Stomach smooth muscle (tissue), 2 donors: ENCODE measurements at regions not wholly inside any gene's neighbourhood (a gene's known extent, or its start where the extent isn't known, plus 50 kb on each side); places are given as distances from the start of the nearest gene placed in this dataset.

Experiments
- H3K27ac ChIP-seq: one replicate; pipeline ENCODE4 v1.7.0; 2013; ENCODE audit warnings: mild to moderate bottlenecking, low read length, inconsistent platforms
- H3K27me3 ChIP-seq, 2 donors: one replicate each; pipeline ENCODE4 v1.7.0; 2013; ENCODE audit warnings: low read length in 2 of 2; ENCODE audit not compliant: insufficient read depth in 2 of 2, control insufficient read depth in 1 of 2
- H3K36me3 ChIP-seq, 2 donors: one replicate each; pipeline ENCODE4 v1.7.0; 2013; ENCODE audit warnings: low read length in 2 of 2; ENCODE audit not compliant: control insufficient read depth in 2 of 2, insufficient read depth in 2 of 2
- H3K4me1 ChIP-seq: one replicate; pipeline ENCODE4 v1.7.0; 2013; ENCODE audit warnings: low read length; ENCODE audit not compliant: control insufficient read depth, insufficient read depth
- H3K4me3 ChIP-seq, 2 donors: one replicate each; pipeline ENCODE4 v1.7.0; 2013; ENCODE audit warnings: low read length in 2 of 2
- H3K9ac ChIP-seq, 2 donors: one replicate each; pipeline ENCODE4 v1.7.0; 2013; ENCODE audit warnings: low read length in 2 of 2, mild to moderate bottlenecking in 1 of 2
- H3K9me3 ChIP-seq, 2 donors: one replicate each; pipeline ENCODE4 v1.7.0; 2013; ENCODE audit warnings: low read length in 2 of 2; ENCODE audit not compliant: control insufficient read depth in 2 of 2
- donor health status: healthy.
- donor health status: Pancreatic carcinoma.

DNA sequence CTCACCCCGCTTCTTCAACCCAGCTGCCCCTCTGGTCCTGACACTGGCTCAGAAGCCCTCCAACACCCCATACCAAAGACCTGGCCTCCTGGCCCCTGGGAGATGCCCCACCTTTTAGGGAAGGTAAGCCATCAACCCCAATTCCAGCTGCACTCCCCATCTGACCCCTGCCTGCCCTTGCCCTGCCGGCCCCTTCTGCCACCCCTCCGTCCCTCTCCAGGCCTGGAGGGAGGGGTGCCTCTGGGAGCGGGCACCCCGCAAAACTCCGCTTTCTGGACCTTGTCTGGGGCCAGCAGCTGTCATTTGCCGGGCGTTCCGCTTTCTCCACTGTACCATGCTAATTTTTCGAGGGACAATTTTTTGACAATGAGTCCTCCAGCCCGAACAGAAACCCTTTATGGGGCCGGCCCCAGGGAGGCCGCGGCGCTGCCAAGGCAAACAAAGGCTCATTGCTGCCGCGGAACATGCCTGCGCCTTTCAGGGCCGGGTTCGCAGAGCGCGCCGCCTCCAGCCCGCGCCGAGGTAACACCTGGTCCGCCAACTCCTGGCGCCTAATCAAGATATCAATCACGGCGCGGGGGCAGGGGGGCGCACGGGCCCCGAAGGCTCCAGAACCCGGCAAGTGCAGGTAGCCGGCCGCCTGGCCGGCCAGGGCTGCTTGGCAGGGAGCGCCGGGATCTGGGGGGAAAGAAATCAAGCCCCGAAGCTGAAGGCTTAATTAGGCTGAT is 96.0 kb downstream of the INHBB start:
- H3K9ac ChIP-seq, result no peak overlapping the region

DNA sequence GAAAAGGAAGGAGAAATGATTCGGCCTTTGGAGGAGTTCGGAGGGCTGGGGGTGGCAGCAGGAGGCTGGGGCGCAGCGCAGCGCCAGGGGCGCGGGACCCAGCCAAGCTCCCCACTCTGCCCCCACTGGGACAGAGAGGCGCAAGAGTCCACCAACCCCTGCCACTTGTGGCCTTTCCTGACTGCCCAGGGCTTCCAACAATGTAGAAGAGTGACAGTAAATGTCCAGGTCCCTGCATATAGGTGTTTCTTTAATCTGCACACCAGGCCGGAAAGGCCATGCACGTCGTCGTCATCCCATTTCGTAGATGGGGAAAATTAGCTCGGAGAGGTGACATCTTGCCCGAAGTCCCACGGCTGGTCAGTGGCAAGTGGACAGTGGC is 96.6 kb downstream of the INHBB start:
- Histone ChIP-seq H3K9ac (no peak overlapping the region), H3K4me1 (peaks cover 14% of the 10 kb centered on the region), H3K36me3 (no peaks in the 10 kb centered on the region), H3K27me3 (peaks cover 27 to 39% of the 10 kb centered on the region in 2 donors), H3K27ac (no peak overlapping the region), H3K4me3 (peak overlapping the region; percentile 8 to 35), H3K9me3 (no peaks in the 10 kb centered on the region)

More for the DNA sequence above, 96.0 kb downstream of the INHBB start:
- Histone ChIP-seq H3K27ac (no peak overlapping the region), H3K36me3 (no peaks in the 10 kb centered on the region), H3K4me1 (peaks cover 14% of the 10 kb centered on the region), H3K27me3 (peaks cover 28 to 39% of the 10 kb centered on the region in 2 donors), H3K4me3 (peak overlapping the region in 1 of 2 donors; percentile 35), H3K9me3 (no peaks in the 10 kb centered on the region)

DNA sequence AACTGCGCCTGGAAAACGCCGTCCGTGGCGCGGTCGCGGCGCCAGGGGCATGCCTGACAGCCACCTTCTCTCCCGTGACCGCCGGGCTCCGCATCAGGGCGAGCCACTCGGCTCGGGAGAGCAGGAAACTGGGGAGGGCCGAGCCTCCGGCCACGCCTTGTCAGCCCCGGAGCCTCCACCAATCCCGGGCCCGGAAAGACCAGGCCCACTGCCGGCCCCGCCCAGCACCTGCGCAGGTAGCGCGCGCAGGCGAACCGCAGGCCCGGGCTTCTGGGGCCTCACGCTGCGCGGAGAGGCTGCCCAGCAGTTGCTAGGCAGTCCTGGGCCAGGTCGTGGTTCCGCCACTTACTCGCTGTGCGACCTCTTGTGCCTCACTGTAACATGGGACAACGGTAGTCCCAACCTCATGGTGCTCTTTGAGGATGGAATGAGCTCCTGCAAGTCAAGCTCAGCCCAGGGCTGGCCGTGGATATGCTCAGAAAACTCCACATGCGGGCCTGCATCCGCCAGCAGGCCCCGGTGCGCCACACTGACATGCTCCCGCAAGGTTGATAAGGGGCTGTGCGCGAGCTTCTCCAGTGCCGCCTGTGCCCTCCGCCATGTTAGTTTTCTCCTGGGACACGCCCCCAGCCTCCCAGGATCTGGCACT is 97.1 kb downstream of the INHBB start:
- no peaks in the 10 kb centered on the region for H3K9me3 ChIP-seq
- H3K9ac ChIP-seq, result no peak overlapping the region
- H3K27ac ChIP-seq, result no peak overlapping the region
- H3K36me3 ChIP-seq, result no peaks in the 10 kb centered on the region
- peaks cover 25 to 39% of the 10 kb centered on the region in 2 donors for H3K27me3 ChIP-seq
- peak overlapping the region; percentile 8 to 35 for H3K4me3 ChIP-seq
- peaks cover 14% of the 10 kb centered on the region for H3K4me1 ChIP-seq

DNA sequence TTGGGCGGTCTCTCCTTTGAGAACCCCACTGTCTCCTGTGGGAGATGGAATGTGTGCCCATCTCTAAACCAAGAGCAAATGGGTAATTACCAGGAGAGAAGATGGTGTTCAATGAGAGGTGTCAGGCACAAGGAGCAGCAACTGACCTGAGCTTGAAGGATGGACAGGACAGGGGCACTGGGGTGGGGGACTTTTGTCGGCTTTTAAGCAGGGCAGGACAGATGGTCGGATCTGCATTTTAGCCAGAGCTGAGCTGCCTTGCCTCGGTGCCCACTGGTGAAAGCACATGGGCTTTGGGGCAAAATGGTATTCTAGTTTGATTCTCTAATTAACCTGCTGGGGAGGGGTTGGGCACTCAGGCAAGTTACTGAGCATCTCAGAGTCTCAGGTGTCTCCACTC is 98.0 kb downstream of the INHBB start:
- Histone ChIP-seq H3K9me3 (no peaks in the 10 kb centered on the region), H3K9ac (no peak overlapping the region), H3K27me3 (peaks cover 23 to 39% of the 10 kb centered on the region in 2 donors), H3K4me3 (no peak overlapping the region), H3K36me3 (no peaks in the 10 kb centered on the region), H3K4me1 (peaks cover 14% of the 10 kb centered on the region), H3K27ac (no peak overlapping the region)

DNA sequence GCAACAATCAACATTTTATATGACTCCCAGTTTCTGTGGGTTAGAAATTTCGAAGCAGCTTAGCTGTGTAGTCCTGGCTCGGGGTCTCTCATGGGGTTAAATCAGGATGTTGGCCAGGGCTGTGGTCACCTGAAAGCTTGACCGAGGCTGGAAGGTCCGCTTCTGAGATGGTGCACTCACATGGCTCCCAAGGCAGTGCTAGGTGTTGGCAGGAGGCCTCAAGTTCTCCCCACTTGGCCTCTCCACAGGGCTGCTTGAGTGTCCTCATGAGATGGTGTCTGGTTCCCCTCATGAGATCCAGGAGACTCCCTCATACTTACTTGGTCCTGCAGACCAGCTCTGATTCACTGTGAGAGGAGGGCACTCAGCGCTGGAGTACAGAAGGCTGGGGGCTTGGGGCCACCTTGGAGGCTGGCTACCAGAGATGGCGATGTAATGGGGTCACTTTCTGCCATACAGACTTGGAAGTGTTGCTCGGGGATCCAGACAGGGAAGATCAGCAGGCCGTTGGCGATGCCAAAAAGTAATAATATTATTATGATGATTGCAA is 98.8 kb downstream of the INHBB start:
- Histone ChIP-seq H3K27ac (no peak overlapping the region), H3K27me3 (peaks cover 23 to 37% of the 10 kb centered on the region in 2 donors), H3K4me3 (no peak overlapping the region), H3K9me3 (no peaks in the 10 kb centered on the region), H3K36me3 (no peaks in the 10 kb centered on the region), H3K4me1 (peaks cover 14% of the 10 kb centered on the region), H3K9ac (no peak overlapping the region)

DNA sequence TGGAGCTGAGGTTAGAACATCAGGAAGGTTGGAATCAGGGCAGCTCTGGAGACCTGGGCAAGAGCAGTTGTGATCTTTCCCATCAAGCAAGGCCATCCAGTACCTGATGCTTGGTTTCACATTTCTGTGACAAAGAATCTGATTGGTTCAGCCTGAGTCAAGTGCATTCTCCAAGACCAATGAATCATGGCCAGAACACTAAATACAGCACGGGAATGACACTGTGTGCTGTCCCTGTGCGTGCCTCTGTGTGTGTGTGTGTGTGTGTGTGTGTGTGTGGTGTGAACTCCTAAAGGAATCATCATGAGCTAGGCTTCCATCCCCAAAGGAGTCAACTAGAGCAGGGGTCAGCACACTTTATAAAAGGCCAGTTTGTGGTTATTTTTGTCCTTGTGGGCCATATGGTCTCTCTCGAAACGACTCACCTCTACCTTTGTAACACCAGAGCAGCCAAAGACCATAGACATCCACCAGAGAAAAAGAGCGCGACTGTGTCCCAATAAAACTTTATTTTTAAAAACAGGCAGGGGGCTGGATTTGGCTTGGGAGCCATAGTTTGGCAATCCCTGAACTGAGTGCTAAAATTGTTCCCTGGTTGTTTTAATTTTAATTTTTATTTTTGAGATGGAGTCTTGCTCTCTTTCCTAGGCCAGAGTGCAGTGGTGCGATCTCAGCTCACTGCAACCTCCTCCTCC is 99.7 kb downstream of the INHBB start:
- no peak overlapping the region for H3K4me3 ChIP-seq
- no peak overlapping the region for H3K9ac ChIP-seq
- H3K27me3 ChIP-seq, result peaks cover 19 to 30% of the 10 kb centered on the region in 2 donors
- H3K36me3 ChIP-seq, result no peaks in the 10 kb centered on the region
- H3K9me3 ChIP-seq, result no peaks in the 10 kb centered on the region
- H3K27ac ChIP-seq, result no peak overlapping the region
- peaks cover 14% of the 10 kb centered on the region for H3K4me1 ChIP-seq

DNA sequence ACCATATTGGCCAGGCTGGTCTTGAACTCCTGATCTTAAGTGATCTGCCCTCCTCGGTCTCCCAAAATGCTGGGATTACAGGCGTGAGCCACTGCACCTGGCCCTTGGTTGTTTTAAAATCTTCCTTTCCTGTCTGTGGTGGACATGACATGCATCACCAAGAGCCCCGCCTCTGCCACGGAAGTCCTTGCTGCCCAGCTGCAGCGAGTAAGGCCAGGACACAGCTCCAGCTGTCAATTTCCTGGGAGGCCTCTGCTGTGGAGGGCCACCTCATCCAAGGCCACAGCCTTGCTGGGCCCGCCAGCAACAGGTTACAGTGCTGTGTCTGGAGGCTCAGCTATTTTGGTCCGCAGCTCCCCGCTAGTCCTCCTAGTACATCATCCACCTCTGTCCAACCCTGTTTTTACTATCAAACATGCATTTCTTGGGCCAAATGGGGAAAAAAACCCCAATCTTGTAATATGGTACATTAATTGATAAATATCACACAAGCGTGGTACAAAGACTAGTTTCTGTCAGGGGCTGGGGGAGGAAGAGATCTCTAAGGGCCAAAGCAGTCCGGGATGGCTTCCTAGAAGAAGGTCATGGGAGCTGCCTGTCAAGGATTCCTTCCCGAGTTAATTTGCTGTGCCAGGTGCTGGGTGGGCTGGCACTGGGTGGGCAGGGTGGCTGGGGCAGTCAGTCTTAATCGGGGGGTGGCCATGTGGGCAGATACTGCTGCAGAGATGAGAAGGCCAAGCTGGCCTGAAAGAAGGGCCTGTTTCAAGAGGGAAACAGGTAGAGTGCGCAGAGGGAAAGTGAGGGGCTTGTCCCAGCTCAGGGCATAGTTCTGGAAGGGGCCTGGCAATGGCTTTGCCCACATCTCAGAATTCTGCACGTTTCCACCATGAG is 100.5 kb downstream of the INHBB start:
- Histone ChIP-seq H3K27me3 (peaks cover 13 to 25% of the 10 kb centered on the region in 2 donors), H3K9ac (no peak overlapping the region), H3K4me1 (peaks cover 14% of the 10 kb centered on the region), H3K4me3 (no peak overlapping the region), H3K9me3 (no peaks in the 10 kb centered on the region), H3K36me3 (no peaks in the 10 kb centered on the region), H3K27ac (no peak overlapping the region)

DNA sequence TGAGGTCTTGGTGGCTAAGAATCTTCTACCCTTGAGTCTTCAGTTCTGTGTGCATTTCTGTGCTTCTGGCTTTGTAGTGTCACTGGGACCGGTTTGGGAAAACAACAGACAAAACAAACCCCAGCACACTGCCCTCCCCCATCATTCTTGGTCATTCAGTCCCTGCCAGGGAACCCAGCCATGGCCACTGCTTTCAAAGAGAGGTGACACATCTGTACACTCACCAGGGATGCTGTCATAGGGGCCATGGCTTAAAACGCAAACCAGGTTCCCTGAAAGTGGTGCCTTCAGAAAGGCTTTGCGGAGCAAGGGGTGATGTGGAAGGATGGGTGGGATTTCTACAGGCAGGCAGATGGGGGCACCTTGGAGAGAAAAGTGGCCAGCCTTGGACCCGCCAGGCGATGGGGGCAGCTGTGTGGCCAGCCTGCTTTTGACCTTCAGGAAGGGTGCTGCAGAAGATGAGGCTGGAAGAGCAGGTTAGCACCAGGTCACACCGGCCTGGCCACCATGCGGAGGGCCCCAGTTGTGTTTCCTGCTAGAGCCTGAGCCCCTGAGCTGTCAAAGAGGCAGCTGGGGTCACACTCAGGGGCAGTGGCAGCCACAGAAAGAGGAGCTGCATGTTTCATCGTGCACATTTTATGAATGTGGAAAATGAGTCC is 101.3 kb downstream of the INHBB start:
- Histone ChIP-seq H3K9me3 (no peaks in the 10 kb centered on the region), H3K27me3 (peaks cover 13 to 19% of the 10 kb centered on the region in 2 donors), H3K4me1 (peaks cover 9% of the 10 kb centered on the region), H3K36me3 (no peaks in the 10 kb centered on the region), H3K27ac (no peak overlapping the region), H3K9ac (no peak overlapping the region), H3K4me3 (no peak overlapping the region)

DNA sequence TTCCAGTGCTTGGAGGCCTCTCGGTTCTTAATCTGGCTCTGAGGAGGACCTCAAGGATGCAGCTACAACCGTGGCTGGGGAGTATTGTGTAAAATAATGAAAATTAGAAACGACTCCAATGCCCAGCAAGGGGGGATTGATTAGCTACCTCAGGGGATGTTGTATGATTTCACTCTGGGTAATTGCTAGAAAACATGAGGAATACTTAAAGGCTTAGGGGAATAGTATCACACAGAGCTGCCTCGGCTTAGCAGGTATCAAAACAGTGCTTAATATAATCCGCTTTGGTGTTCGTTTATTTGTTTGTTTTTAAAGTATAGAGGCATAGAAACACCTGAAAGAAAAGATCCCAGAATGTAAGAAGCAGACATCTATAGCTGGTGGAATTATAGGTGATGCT is 102.5 kb downstream of the INHBB start:
- Histone ChIP-seq H3K9ac (no peak overlapping the region), H3K36me3 (no peaks in the 10 kb centered on the region), H3K4me1 (no peaks in the 10 kb centered on the region), H3K4me3 (no peak overlapping the region), H3K27ac (no peak overlapping the region), H3K9me3 (no peaks in the 10 kb centered on the region), H3K27me3 (peaks cover 3 to 7% of the 10 kb centered on the region in 2 donors)
